HepG2 (cell line): ENCODE measurements at regions not wholly inside any gene's neighbourhood (a gene's known extent, or its start where the extent isn't known, plus 50 kb on each side); places are given as distances from the start of the nearest gene placed in this dataset.

ENCODE experiments used
- ATAC-seq: fragments of 200-7000 bp; cut with Tn5 transposase; 3 replicates; pipeline ENCODE4 v1.9.1; 2020; ENCODE audit warnings: mild to moderate bottlenecking, moderate library complexity
- BruUV-seq: library from RNA; stranded (reverse); fragments of 400-500 nt; replicated peaks from 2 replicates; lab custom pipeline; 2021; lab: Mats Ljungman, UMichigan
- CTCF ChIA-PET: fragments of 300-600 bp; formaldehyde crosslinking; extraction: SDS; loops from one replicate; lab custom pipeline; 2021; ENCODE audit warnings: low total read pairs, inconsistent platforms, low intra/inter-chr PET ratio; lab: Yijun Ruan, JAX
- POLR2A ChIA-PET: fragments of 350-600 bp; sonication (Branson Sonifier 250); formaldehyde crosslinking; loops from one replicate; lab custom pipeline; 2020; ENCODE audit warnings: antibody characterized with exemption, inconsistent platforms; lab: Yijun Ruan, JAX
- DNase-seq: peaks from one replicate; pipeline ENCODE4 v3.0.0-alpha.2; 2015; ENCODE audit warnings: low spot score
- FAIRE-seq: peaks from 3 replicates; lab custom pipeline; 2011; peaks lifted over from hg19 to GRCh38; lab: Jason Lieb, UNC
- H2AFZ ChIP-seq: one replicate; pipeline ENCODE4 v1.6.1; 2011; ENCODE audit warnings: low read length, inconsistent platforms
- H3K27ac ChIP-seq: fragments of 300-600 bp; 3 replicates; pipeline ENCODE4 v1.8.0; 2011; ENCODE audit warnings: mixed run types, mild to moderate bottlenecking, mixed read lengths, low read length, inconsistent platforms; ENCODE audit not compliant: insufficient read depth; ENCODE audit errors: extremely low read length
- H3K27me3 ChIP-seq, 2 experiments: fragments of 200-600 bp in 1 of 2; 2 replicates in 1 of 2; 3 replicates in 1 of 2; pipeline versions ENCODE4 v1.6.0 to v1.8.0; 2011; ENCODE audit warnings: low read length in 2 of 2, mild to moderate bottlenecking in 2 of 2, moderate library complexity in 2 of 2, inconsistent platforms in 1 of 2; ENCODE audit not compliant: insufficient read depth in 2 of 2, control insufficient read depth in 1 of 2
- H3K36me3 ChIP-seq, 2 experiments: fragments of 200-600 bp in 1 of 2; replicated peaks in 1 of 2; 2 replicates in 1 of 2; 3 replicates in 1 of 2; pipeline versions ENCODE4 v1.5.1 to v1.8.0; 2011; ENCODE audit warnings: low read length in 2 of 2, inconsistent platforms in 1 of 2; ENCODE audit not compliant: insufficient read depth in 2 of 2, control insufficient read depth in 1 of 2
- H3K4me1 ChIP-seq: 2 replicates; pipeline ENCODE4 v1.5.1; 2012; ENCODE audit warnings: low read length, inconsistent platforms; ENCODE audit not compliant: insufficient read depth
- H3K4me2 ChIP-seq: 2 replicates; pipeline ENCODE4 v1.6.0; 2011; ENCODE audit warnings: low read depth, low read length, inconsistent platforms
- H3K4me3 ChIP-seq, 3 experiments: fragments of 200-600 bp in 1 of 3; sonication (generic), shearing (Covaris generic) in 1 of 3; replicated peaks in 1 of 3; 2 replicates each; pipeline ENCODE4 v1.5.1; 2011 to 2016; ENCODE audit warnings: low read length in 3 of 3, inconsistent platforms in 2 of 3, low read depth in 2 of 3, mild to moderate bottlenecking in 2 of 3, control low read depth in 1 of 3, mixed read lengths in 1 of 3; ENCODE audit not compliant: insufficient read depth in 1 of 3
- H3K79me2 ChIP-seq: one replicate; pipeline ENCODE4 v1.6.1; 2011; ENCODE audit warnings: low read length, inconsistent platforms; ENCODE audit not compliant: insufficient read depth
- H3K9ac ChIP-seq: 2 replicates; pipeline ENCODE4 v1.6.0; 2011; ENCODE audit warnings: mild to moderate bottlenecking, low read depth, low read length, inconsistent platforms; ENCODE audit not compliant: insufficient read depth
- H3K9me3 ChIP-seq: 2 replicates; pipeline ENCODE4 v1.5.1; 2012; ENCODE audit warnings: mild to moderate bottlenecking, low read length
- H4K20me1 ChIP-seq: 2 replicates; pipeline ENCODE4 v1.6.0; 2011; ENCODE audit warnings: inconsistent platforms, mild to moderate bottlenecking, low read length, moderate library complexity; ENCODE audit not compliant: insufficient read depth
- GFI1 ChIP-seq: sonication (generic); formaldehyde crosslinking; IDR thresholded peaks from 2 replicates; pipeline ENCODE4 v1.5.0; 2020; ENCODE audit warnings: missing genetic modification reagents, mild to moderate bottlenecking, borderline replicate concordance
- SOX5 ChIP-seq: IDR thresholded peaks from 2 replicates; pipeline ENCODE4 v1.6.1; 2016; ENCODE audit warnings: borderline replicate concordance
- TCF12 ChIP-seq, 2 experiments: fragments of 450-650 bp in 1 of 2; sonication (generic) in 1 of 2; formaldehyde crosslinking in 1 of 2; IDR thresholded peaks; 2 replicates each; pipeline versions ENCODE4 v1.6.1 to v1.8.0; 2017 to 2022; ENCODE audit warnings: antibody characterized with exemption in 1 of 2, mild to moderate bottlenecking in 1 of 2, missing genetic modification reagents in 1 of 2, moderate library complexity in 1 of 2
- YEATS2 ChIP-seq: sonication (generic); formaldehyde crosslinking; IDR thresholded peaks from 2 replicates; pipeline ENCODE4 v1.4.0; 2020; ENCODE audit warnings: missing genetic modification reagents, borderline replicate concordance
- ZNF224 ChIP-seq: sonication (generic); formaldehyde crosslinking; IDR thresholded peaks from 2 replicates; pipeline ENCODE4 v1.5.0; 2020; ENCODE audit warnings: mild to moderate bottlenecking, missing genetic modification reagents
- ZNF430 ChIP-seq: sonication (generic); formaldehyde crosslinking; IDR thresholded peaks from 2 replicates; pipeline ENCODE4 v1.9.0; 2021; ENCODE audit warnings: mild to moderate bottlenecking, missing genetic modification reagents
- ZNF761 ChIP-seq: sonication (generic); formaldehyde crosslinking; conservative IDR thresholded peaks from 2 replicates; pipeline ENCODE4 v1.4.0; 2020; ENCODE audit warnings: mild to moderate bottlenecking, missing genetic modification reagents
- WGBS: methylation state at CpG from one replicate; pipeline ENCODE4 v1.1.6; 2017; ENCODE audit warnings: low lambda C conversion rate; 5-methylcytosine and 5-hydroxymethylcytosine counted together
- in situ Hi-C: cut with HindIII; loops from 2 replicates; pipeline ENCODE4 v1.10.0; 2017; ENCODE audit warnings: low pct_unique_long_range_greater_than_20kb; ENCODE audit not compliant: extremely low pct_ligation_motif_present
- intact Hi-C: fragments of 100-400 bp; cut with micrococcal nuclease; formaldehyde crosslinking; loops from one replicate; pipeline ENCODE4 v1.10.0; 2022; ENCODE audit not compliant: unreplicated experiment
- TF ChIP-seq, protein P1 (sequence below): sonication (generic); formaldehyde crosslinking; IDR thresholded peaks from 2 replicates; pipeline ENCODE4 v1.4.0; 2020; ENCODE audit warnings: missing genetic modification reagents
- TF ChIP-seq, protein P2 (sequence below): sonication (generic); formaldehyde crosslinking; IDR thresholded peaks from one replicate; pipeline ENCODE4 v1.5.1; 2020; ENCODE audit warnings: mild to moderate bottlenecking, missing genetic modification reagents; ENCODE audit errors: not compliant biosample characterization
- TF ChIP-seq, protein P3 (sequence below): sonication (generic); formaldehyde crosslinking; IDR thresholded peaks from 2 replicates; pipeline ENCODE4 v1.4.0; 2020; ENCODE audit warnings: missing genetic modification reagents
- TF ChIP-seq, protein P4 (sequence below): sonication (generic); formaldehyde crosslinking; IDR thresholded peaks from 2 replicates; pipeline ENCODE4 v1.4.0; 2020; ENCODE audit warnings: mild to moderate bottlenecking, missing genetic modification reagents, borderline replicate concordance

DNA sequence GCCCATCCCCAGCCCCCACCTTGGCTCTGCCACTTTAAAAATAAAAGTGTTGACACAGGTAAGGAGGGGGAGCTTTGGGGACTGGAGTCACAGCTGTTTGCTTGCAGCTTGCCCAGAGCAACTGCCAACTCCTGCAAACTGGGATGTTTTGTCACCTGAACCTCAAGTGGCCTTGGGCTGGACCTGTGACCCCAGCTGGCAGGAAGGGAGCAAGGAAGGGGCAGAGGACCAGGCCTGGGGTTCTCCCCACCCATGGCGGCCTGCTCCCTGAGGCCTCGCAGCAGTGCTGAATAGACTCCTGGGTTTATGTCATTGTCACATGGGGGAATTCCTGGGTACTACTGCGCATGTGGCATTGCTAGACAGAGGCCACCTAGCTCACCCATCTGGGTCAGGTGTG is 246.9 kb upstream of the TLE3 start:
- WGBS, result 80% methylated on average over 1 of the region's 3 CpGs
- Histone ChIP-seq H3K9ac (no peak overlapping the region), H4K20me1 (0 out of 2 replicates have a peak, but pooled peaks cover 3% of the 10 kb centered on the region), H3K9me3 (no peaks in the 10 kb centered on the region), H3K79me2 (no peaks in the 10 kb centered on the region), H3K36me3 (no peaks in the 10 kb centered on the region), H3K27ac (no peak overlapping the region), H3K4me3 (no peak overlapping the region), H3K27me3 (peaks cover 0 to 2% of the 10 kb centered on the region in 2 experiments; a peak in 1 of 5 replicates), H3K4me1 (no peaks in the 10 kb centered on the region), H3K4me2 (no peak overlapping the region), H2AFZ (no peak overlapping the region)
- no peak for ATAC-seq
- in situ Hi-C loops, result no loop called here
- no peak for DNase-seq
- BruUV-seq, result no TSS peak
- no peak for FAIRE-seq
- CTCF ChIA-PET, result no interaction called here
- intact Hi-C loops, result no loop called here
- POLR2A ChIA-PET, result no interaction called here
- TF ChIP-seq GFI1 (no peak), ZNF761 (CRISPR knock-in tag) (no peak), TCF12 (IDR thresholded peaks at IDR 0.05) (no peak), TCF12 (CRISPR knock-in tag; IDR thresholded peaks at IDR 0.05) (no peak), SOX5 (CRISPR knock-in tag) (no peak), ZNF224 (CRISPR knock-in tag) (no peak), YEATS2 (CRISPR knock-in tag) (no peak), ZNF430 (no peak)
- TF ChIP-seq, protein P1, sequence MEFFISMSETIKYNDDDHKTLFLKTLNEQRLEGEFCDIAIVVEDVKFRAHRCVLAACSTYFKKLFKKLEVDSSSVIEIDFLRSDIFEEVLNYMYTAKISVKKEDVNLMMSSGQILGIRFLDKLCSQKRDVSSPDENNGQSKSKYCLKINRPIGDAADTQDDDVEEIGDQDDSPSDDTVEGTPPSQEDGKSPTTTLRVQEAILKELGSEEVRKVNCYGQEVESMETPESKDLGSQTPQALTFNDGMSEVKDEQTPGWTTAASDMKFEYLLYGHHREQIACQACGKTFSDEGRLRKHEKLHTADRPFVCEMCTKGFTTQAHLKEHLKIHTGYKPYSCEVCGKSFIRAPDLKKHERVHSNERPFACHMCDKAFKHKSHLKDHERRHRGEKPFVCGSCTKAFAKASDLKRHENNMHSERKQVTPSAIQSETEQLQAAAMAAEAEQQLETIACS (CRISPR knock-in tag), result no peak
- TF ChIP-seq, protein P2, sequence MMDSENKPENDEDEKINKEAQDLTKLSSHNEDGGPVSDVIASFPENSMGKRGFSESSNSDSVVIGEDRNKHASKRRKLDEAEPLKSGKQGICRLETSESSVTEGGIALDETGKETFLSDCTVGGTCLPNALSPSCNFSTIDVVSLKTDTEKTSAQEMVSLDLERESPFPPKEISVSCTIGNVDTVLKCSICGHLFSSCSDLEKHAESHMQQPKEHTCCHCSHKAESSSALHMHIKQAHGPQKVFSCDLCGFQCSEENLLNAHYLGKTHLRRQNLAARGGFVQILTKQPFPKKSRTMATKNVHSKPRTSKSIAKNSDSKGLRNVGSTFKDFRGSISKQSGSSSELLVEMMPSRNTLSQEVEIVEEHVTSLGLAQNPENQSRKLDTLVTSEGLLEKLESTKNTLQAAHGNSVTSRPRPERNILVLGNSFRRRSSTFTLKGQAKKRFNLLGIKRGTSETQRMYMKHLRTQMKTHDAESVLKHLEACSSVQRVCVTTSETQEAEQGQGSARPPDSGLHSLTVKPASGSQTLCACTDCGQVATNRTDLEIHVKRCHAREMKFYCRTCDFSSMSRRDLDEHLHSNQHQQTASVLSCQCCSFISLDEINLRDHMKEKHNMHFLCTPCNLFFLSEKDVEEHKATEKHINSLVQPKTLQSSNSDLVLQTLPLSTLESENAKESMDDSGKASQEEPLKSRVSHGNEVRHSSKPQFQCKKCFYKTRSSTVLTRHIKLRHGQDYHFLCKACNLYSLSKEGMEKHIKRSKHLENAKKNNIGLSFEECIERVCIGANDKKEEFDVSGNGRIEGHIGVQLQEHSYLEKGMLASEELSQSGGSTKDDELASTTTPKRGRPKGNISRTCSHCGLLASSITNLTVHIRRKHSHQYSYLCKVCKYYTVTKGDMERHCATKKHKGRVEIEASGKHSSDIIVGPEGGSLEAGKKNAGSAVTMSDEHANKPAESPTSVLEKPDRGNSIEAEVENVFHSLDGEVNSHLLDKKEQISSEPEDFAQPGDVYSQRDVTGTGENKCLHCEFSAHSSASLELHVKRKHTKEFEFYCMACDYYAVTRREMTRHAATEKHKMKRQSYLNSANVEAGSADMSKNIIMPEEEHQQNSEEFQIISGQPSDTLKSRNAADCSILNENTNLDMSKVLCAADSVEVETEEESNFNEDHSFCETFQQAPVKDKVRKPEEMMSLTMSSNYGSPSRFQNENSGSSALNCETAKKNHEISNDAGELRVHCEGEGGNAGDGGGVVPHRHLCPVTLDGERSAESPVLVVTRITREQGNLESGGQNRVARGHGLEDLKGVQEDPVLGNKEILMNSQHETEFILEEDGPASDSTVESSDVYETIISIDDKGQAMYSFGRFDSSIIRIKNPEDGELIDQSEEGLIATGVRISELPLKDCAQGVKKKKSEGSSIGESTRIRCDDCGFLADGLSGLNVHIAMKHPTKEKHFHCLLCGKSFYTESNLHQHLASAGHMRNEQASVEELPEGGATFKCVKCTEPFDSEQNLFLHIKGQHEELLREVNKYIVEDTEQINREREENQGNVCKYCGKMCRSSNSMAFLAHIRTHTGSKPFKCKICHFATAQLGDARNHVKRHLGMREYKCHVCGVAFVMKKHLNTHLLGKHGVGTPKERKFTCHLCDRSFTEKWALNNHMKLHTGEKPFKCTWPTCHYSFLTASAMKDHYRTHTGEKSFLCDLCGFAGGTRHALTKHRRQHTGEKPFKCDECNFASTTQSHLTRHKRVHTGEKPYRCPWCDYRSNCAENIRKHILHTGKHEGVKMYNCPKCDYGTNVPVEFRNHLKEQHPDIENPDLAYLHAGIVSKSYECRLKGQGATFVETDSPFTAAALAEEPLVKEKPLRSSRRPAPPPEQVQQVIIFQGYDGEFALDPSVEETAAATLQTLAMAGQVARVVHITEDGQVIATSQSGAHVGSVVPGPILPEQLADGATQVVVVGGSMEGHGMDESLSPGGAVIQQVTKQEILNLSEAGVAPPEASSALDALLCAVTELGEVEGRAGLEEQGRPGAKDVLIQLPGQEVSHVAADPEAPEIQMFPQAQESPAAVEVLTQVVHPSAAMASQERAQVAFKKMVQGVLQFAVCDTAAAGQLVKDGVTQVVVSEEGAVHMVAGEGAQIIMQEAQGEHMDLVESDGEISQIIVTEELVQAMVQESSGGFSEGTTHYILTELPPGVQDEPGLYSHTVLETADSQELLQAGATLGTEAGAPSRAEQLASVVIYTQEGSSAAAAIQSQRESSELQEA (CRISPR knock-in tag), result no peak
- TF ChIP-seq, protein P3, sequence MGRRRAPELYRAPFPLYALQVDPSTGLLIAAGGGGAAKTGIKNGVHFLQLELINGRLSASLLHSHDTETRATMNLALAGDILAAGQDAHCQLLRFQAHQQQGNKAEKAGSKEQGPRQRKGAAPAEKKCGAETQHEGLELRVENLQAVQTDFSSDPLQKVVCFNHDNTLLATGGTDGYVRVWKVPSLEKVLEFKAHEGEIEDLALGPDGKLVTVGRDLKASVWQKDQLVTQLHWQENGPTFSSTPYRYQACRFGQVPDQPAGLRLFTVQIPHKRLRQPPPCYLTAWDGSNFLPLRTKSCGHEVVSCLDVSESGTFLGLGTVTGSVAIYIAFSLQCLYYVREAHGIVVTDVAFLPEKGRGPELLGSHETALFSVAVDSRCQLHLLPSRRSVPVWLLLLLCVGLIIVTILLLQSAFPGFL (CRISPR knock-in tag), result no peak
- TF ChIP-seq, protein P4, sequence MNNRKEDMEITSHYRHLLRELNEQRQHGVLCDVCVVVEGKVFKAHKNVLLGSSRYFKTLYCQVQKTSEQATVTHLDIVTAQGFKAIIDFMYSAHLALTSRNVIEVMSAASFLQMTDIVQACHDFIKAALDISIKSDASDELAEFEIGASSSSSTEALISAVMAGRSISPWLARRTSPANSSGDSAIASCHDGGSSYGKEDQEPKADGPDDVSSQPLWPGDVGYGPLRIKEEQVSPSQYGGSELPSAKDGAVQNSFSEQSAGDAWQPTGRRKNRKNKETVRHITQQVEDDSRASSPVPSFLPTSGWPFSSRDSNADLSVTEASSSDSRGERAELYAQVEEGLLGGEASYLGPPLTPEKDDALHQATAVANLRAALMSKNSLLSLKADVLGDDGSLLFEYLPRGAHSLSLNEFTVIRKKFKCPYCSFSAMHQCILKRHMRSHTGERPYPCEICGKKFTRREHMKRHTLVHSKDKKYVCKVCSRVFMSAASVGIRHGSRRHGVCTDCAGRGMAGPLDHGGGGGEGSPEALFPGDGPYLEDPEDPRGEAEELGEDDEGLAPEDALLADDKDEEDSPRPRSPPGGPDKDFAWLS (CRISPR knock-in tag), result no peak
